NCI-H82 (cell line): ENCODE measurements at regions not wholly inside any gene's neighbourhood (a gene's known extent, or its start where the extent isn't known, plus 50 kb on each side); places are given as distances from the start of the nearest gene placed in this dataset.
A peak's percentile ranks its signal among the peaks of the same experiment; 100 is the strongest.
"Not testable (repeated sequence)": the region's sequence is repeated elsewhere in the genome, so short reads cannot be mapped to it uniquely, and the experiment has no call there.

Experiments
- DNase-seq: peaks from one replicate; lab custom pipeline; 2025; lab: John Stamatoyannopoulos, UW

GRCh38 chr10:30170814-30171213 lies 111.4 kb upstream of the JCAD start:
- no peak for DNase-seq

GRCh38 chr10:30170146-30170545 lies 110.8 kb upstream of the JCAD start:
- no peak for DNase-seq

GRCh38 chr10:30169342-30169741 lies 110.0 kb upstream of the JCAD start:
- no peak for DNase-seq

- no peak for DNase-seq
These were observed 107.5 kb upstream of the JCAD start for GRCh38 chr10:30166929-30167328.

- not testable (repeated sequence) for DNase-seq
These were observed 104.0 kb upstream of the JCAD start for GRCh38 chr10:30163410-30163809.

GRCh38 chr10:30162796-30163195 lies 103.4 kb upstream of the JCAD start:
- not testable (repeated sequence) for DNase-seq

GRCh38 chr10:30160271-30160982 lies 101.0 kb upstream of the JCAD start:
- DNase-seq: peak; percentile 70

- not testable (repeated sequence) for DNase-seq
These were observed 100.2 kb upstream of the JCAD start for GRCh38 chr10:30159614-30160013.

- no peak for DNase-seq
These were observed 99.1 kb upstream of the JCAD start for GRCh38 chr10:30158325-30158960.

GRCh38 chr10:30155401-30155800 lies 96.0 kb upstream of the JCAD start:
- DNase-seq: no peak

GRCh38 chr10:30154561-30154960 lies 95.2 kb upstream of the JCAD start:
- no peak for DNase-seq

GRCh38 chr10:30154126-30154525 lies 94.7 kb upstream of the JCAD start:
- DNase-seq: no peak

GRCh38 chr10:30151581-30152389 lies 92.4 kb upstream of the JCAD start:
- peak; percentile 36 for DNase-seq

- DNase-seq: no peak
These were observed 82.0 kb upstream of the JCAD start for GRCh38 chr10:30141423-30141822.

GRCh38 chr10:30134171-30134945 lies 75.0 kb upstream of the JCAD start:
- DNase-seq: no peak

- no peak for DNase-seq
These were observed 73.8 kb upstream of the JCAD start for GRCh38 chr10:30133198-30133597.

- not testable (repeated sequence) for DNase-seq
These were observed 72.0 kb upstream of the JCAD start for GRCh38 chr10:30131369-30131768.

- not testable (repeated sequence) for DNase-seq
These were observed 69.9 kb upstream of the JCAD start for GRCh38 chr10:30129326-30129725.

- no peak for DNase-seq
These were observed 67.7 kb upstream of the JCAD start for GRCh38 chr10:30127120-30127541.

- DNase-seq: no peak
These were observed 66.1 kb upstream of the JCAD start for GRCh38 chr10:30125496-30125895.

- no peak for DNase-seq
These were observed 65.3 kb upstream of the JCAD start for GRCh38 chr10:30124704-30125103.

- no peak for DNase-seq
These were observed 62.0 kb upstream of the JCAD start for GRCh38 chr10:30121401-30121800.
